ENCODE measurements at regions not wholly inside any gene's neighbourhood (a gene's known extent, or its start where the extent isn't known, plus 50 kb on each side); places are given as distances from the start of the nearest gene placed in this dataset.

GRCh38 chr12:126362493-126362892 lies 1297.3 kb downstream of the AACS start:
- peak overlapping the region; percentile 78 for H2AFZ ChIP-seq (ENCODE audit: low read length)
- no peaks in the 10 kb centered on the region for H3K9me3 ChIP-seq (ENCODE audit: low read depth, low read length)
- H3K4me3 ChIP-seq (ENCODE audit: insufficient read depth, low read length), result no peak overlapping the region
- H3K36me3 ChIP-seq (ENCODE audit: insufficient read depth, low read length), result no peaks in the 10 kb centered on the region
- no peaks in the 10 kb centered on the region for H4K20me1 ChIP-seq (ENCODE audit: insufficient read depth, low read length)
- H3K4me1 ChIP-seq (ENCODE audit: insufficient read depth, low read length), result no peaks in the 10 kb centered on the region
- TF ChIP-seq CTCF (IDR thresholded peaks at IDR 0.05; ENCODE audit: extremely low read depth, low read depth, low read length), result no peak
- H3K4me2 ChIP-seq (ENCODE audit: insufficient read depth, low read length), result no peak overlapping the region
- no peaks in the 10 kb centered on the region for H3K79me2 ChIP-seq (ENCODE audit: insufficient read depth, low read length)
- H3K27ac ChIP-seq (ENCODE audit: low read depth, low read length), result no peak overlapping the region
- peak; percentile 25 for DNase-seq (ENCODE audit: insufficient read length, low spot score, missing footprints)
- no peaks in the 10 kb centered on the region for H3K27me3 ChIP-seq (ENCODE audit: insufficient read depth, low read length)

- no peaks in the 10 kb centered on the region for H3K9me3 ChIP-seq (ENCODE audit: low read depth, low read length)
- no peaks in the 10 kb centered on the region for H3K4me1 ChIP-seq (ENCODE audit: insufficient read depth, low read length)
- no peak overlapping the region for H3K4me3 ChIP-seq (ENCODE audit: insufficient read depth, low read length)
- no peak for TF ChIP-seq CTCF (IDR thresholded peaks at IDR 0.05; ENCODE audit: extremely low read depth, low read depth, low read length)
- H4K20me1 ChIP-seq (ENCODE audit: insufficient read depth, low read length), result no peaks in the 10 kb centered on the region
- DNase-seq (ENCODE audit: insufficient read length, low spot score, missing footprints), result no peak
- no peak overlapping the region for H3K4me2 ChIP-seq (ENCODE audit: insufficient read depth, low read length)
- no peaks in the 10 kb centered on the region for H3K79me2 ChIP-seq (ENCODE audit: insufficient read depth, low read length)
- no peaks in the 10 kb centered on the region for H3K27me3 ChIP-seq (ENCODE audit: insufficient read depth, low read length)
- H2AFZ ChIP-seq (ENCODE audit: low read length), result peak overlapping the region; percentile 78
- no peak overlapping the region for H3K27ac ChIP-seq (ENCODE audit: low read depth, low read length)
- H3K36me3 ChIP-seq (ENCODE audit: insufficient read depth, low read length), result no peaks in the 10 kb centered on the region
Observed at GRCh38 chr12:126362964-126363363, 1297.7 kb downstream of the AACS start.

- Histone ChIP-seq H3K36me3 (ENCODE audit: insufficient read depth, low read length) (no peaks in the 10 kb centered on the region), H3K27ac (ENCODE audit: low read depth, low read length) (peak overlapping the region; percentile 72), H3K4me2 (ENCODE audit: insufficient read depth, low read length) (peak overlapping the region; percentile 86), H2AFZ (ENCODE audit: low read length) (peak overlapping the region; percentile 61), H3K9me3 (ENCODE audit: low read depth, low read length) (no peaks in the 10 kb centered on the region), H3K4me3 (ENCODE audit: insufficient read depth, low read length) (peak overlapping the region; percentile 51), H3K27me3 (ENCODE audit: insufficient read depth, low read length) (no peaks in the 10 kb centered on the region), H3K4me1 (ENCODE audit: insufficient read depth, low read length) (peaks cover 20% of the 10 kb centered on the region), H3K79me2 (ENCODE audit: insufficient read depth, low read length) (no peaks in the 10 kb centered on the region), H4K20me1 (ENCODE audit: insufficient read depth, low read length) (no peaks in the 10 kb centered on the region)
- DNase-seq (ENCODE audit: insufficient read length, low spot score, missing footprints), result peak; percentile 11
- peak; percentile 43 for TF ChIP-seq CTCF (IDR thresholded peaks at IDR 0.05; ENCODE audit: extremely low read depth, low read depth, low read length)
Observed at GRCh38 chr12:126369487-126370463, 1304.5 kb downstream of the AACS start.

- no peaks in the 10 kb centered on the region for H4K20me1 ChIP-seq (ENCODE audit: insufficient read depth, low read length)
- no peak overlapping the region for H2AFZ ChIP-seq (ENCODE audit: low read length)
Observed at GRCh38 chr12:126383506-126383905, 1318.3 kb downstream of the AACS start.

More at GRCh38 chr12:126383506-126383905, 1318.3 kb downstream of the AACS start:
- Histone ChIP-seq H3K4me1 (ENCODE audit: insufficient read depth, low read length) (peaks cover 10% of the 10 kb centered on the region), H3K4me3 (ENCODE audit: insufficient read depth, low read length) (no peak overlapping the region), H3K9me3 (ENCODE audit: low read depth, low read length) (no peaks in the 10 kb centered on the region), H3K27ac (ENCODE audit: low read depth, low read length) (no peak overlapping the region), H3K4me2 (ENCODE audit: insufficient read depth, low read length) (no peak overlapping the region), H3K36me3 (ENCODE audit: insufficient read depth, low read length) (no peaks in the 10 kb centered on the region), H3K27me3 (ENCODE audit: insufficient read depth, low read length) (no peaks in the 10 kb centered on the region), H3K79me2 (ENCODE audit: insufficient read depth, low read length) (no peaks in the 10 kb centered on the region)
- no peak for DNase-seq (ENCODE audit: insufficient read length, low spot score, missing footprints)
- TF ChIP-seq CTCF (IDR thresholded peaks at IDR 0.05; ENCODE audit: extremely low read depth, low read depth, low read length), result no peak
